Muscle layer of duodenum (tissue), 2 donors: ENCODE measurements at regions not wholly inside any gene's neighbourhood (a gene's known extent, or its start where the extent isn't known, plus 50 kb on each side); places are given as distances from the start of the nearest gene placed in this dataset.

Source experiments
- H3K27ac ChIP-seq: one replicate; pipeline ENCODE4 v1.7.0; 2013; ENCODE audit warnings: mild to moderate bottlenecking, low read length
- H3K27me3 ChIP-seq: one replicate; pipeline ENCODE4 v1.7.0; 2013; ENCODE audit warnings: low read depth, mild to moderate bottlenecking, control low read depth, low read length
- H3K36me3 ChIP-seq, 2 donors: one replicate each; pipeline ENCODE4 v1.7.0; 2013; ENCODE audit warnings: low read length in 2 of 2, control low read depth in 1 of 2, mild to moderate bottlenecking in 1 of 2; ENCODE audit not compliant: insufficient read depth in 2 of 2, control insufficient read depth in 1 of 2
- H3K4me1 ChIP-seq, 2 donors: one replicate each; pipeline ENCODE4 v1.7.0; 2013; ENCODE audit warnings: low read length in 2 of 2, mild to moderate bottlenecking in 2 of 2, control low read depth in 1 of 2, moderate library complexity in 1 of 2; ENCODE audit not compliant: insufficient read depth in 2 of 2, control insufficient read depth in 1 of 2
- H3K4me3 ChIP-seq, 2 donors: one replicate each; pipeline ENCODE4 v1.7.0; 2013; ENCODE audit warnings: low read length in 2 of 2, low read depth in 1 of 2, mild to moderate bottlenecking in 1 of 2
- H3K9me3 ChIP-seq, 2 donors: one replicate each; pipeline ENCODE4 v1.7.0; 2013; ENCODE audit warnings: low read length in 2 of 2, control low read depth in 1 of 2, mild to moderate bottlenecking in 1 of 2; ENCODE audit not compliant: control insufficient read depth in 1 of 2
- donor health status: healthy.

DNA sequence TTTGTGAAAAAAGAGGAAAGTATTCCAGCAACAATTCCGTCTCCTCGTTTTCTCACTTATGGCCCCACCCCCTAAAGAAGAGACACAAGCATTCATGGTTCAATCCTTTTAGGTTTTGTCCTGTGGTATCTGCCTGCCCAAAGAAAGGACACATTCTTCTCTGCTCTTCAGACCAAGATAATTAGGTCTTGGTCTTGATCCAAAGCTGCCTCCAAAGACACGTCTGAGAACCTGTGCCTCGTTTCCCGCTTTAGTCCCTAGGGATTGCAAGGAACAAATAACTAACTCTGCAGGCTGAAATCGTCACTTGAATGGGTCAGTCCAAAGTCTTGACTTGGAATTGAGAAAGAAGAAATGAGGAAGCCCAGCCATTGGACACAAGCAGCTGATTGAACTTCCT, 202.7 kb upstream of the FAR2 start:
- Histone ChIP-seq H3K9me3 (no peaks in the 10 kb centered on the region), H3K27ac (no peak overlapping the region), H3K4me3 (no peak overlapping the region), H3K27me3 (no peaks in the 10 kb centered on the region), H3K36me3 (no peaks in the 10 kb centered on the region), H3K4me1 (no peaks in the 10 kb centered on the region)

DNA sequence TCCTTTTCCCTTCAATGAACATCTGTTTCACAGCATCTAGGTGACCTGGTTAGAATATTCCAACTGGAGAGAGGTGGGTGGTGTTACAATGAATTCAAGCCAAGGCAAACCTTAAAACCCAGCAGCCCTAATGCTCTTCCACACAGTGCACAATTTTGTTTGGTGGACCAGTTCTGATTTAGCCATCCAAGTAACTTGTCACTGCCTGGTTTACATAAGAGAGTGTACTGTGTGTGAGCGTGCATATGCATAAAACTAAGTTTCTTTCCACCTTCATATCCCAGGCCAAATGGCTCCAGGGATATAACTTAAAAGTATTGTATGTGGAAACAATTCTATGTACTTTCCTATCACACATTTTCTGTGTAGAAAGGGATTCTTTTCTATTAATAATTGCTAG, 200.4 kb upstream of the FAR2 start:
- Histone ChIP-seq H3K9me3 (no peaks in the 10 kb centered on the region), H3K4me3 (no peak overlapping the region), H3K36me3 (no peaks in the 10 kb centered on the region), H3K4me1 (no peaks in the 10 kb centered on the region), H3K27me3 (no peaks in the 10 kb centered on the region), H3K27ac (no peak overlapping the region)

DNA sequence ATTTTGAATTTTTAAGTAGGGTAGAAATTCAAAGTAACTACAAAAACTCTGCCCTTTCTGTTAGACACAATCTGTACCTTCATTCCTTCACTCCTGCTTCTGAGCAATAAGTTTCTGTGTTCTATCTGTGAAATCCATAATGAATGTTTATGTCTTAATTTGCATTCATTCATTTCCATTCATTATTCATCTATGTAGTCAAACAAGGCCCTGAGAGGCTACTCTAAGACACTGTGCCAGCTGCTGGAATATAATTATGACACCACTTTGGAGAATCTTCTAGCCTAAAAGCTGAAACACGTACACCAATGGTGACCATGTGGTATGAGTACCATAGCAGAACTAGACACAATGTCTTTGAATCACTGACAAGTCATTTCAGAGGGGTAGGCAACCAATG, 199.9 kb upstream of the FAR2 start:
- Histone ChIP-seq H3K4me1 (no peaks in the 10 kb centered on the region), H3K27ac (no peak overlapping the region), H3K9me3 (no peaks in the 10 kb centered on the region), H3K36me3 (no peaks in the 10 kb centered on the region), H3K27me3 (no peaks in the 10 kb centered on the region), H3K4me3 (no peak overlapping the region)

- Histone ChIP-seq H3K27ac (no peak overlapping the region), H3K27me3 (no peaks in the 10 kb centered on the region), H3K36me3 (no peaks in the 10 kb centered on the region), H3K4me1 (no peaks in the 10 kb centered on the region), H3K4me3 (no peak overlapping the region), H3K9me3 (no peaks in the 10 kb centered on the region)
These were observed 199.0 kb upstream of the FAR2 start for GRCh38 chr12:28950049-28950448.

- Histone ChIP-seq H3K4me1 (no peaks in the 10 kb centered on the region), H3K4me3 (no peak overlapping the region), H3K27ac (no peak overlapping the region), H3K36me3 (no peaks in the 10 kb centered on the region), H3K27me3 (no peaks in the 10 kb centered on the region), H3K9me3 (no peaks in the 10 kb centered on the region)
These were observed 197.1 kb upstream of the FAR2 start for GRCh38 chr12:28951935-28952334.

- Histone ChIP-seq H3K27me3 (no peaks in the 10 kb centered on the region), H3K4me3 (no peak overlapping the region), H3K9me3 (no peaks in the 10 kb centered on the region), H3K27ac (no peak overlapping the region), H3K4me1 (no peaks in the 10 kb centered on the region), H3K36me3 (no peaks in the 10 kb centered on the region)
These were observed 194.7 kb upstream of the FAR2 start for GRCh38 chr12:28954333-28954732.

- H3K27ac ChIP-seq: no peak overlapping the region
- H3K4me3 ChIP-seq: no peak overlapping the region
- H3K27me3 ChIP-seq: no peaks in the 10 kb centered on the region
- no peaks in the 10 kb centered on the region for H3K9me3 ChIP-seq
- H3K4me1 ChIP-seq: no peaks in the 10 kb centered on the region
- H3K36me3 ChIP-seq: no peaks in the 10 kb centered on the region
These were observed 193.6 kb upstream of the FAR2 start for GRCh38 chr12:28955491-28955890.

- no peaks in the 10 kb centered on the region for H3K36me3 ChIP-seq
- no peaks in the 10 kb centered on the region for H3K4me1 ChIP-seq
- H3K9me3 ChIP-seq: no peaks in the 10 kb centered on the region
- H3K27ac ChIP-seq: no peak overlapping the region
- H3K4me3 ChIP-seq: no peak overlapping the region
- no peaks in the 10 kb centered on the region for H3K27me3 ChIP-seq
These were observed 193.1 kb upstream of the FAR2 start for GRCh38 chr12:28955931-28956330.

DNA sequence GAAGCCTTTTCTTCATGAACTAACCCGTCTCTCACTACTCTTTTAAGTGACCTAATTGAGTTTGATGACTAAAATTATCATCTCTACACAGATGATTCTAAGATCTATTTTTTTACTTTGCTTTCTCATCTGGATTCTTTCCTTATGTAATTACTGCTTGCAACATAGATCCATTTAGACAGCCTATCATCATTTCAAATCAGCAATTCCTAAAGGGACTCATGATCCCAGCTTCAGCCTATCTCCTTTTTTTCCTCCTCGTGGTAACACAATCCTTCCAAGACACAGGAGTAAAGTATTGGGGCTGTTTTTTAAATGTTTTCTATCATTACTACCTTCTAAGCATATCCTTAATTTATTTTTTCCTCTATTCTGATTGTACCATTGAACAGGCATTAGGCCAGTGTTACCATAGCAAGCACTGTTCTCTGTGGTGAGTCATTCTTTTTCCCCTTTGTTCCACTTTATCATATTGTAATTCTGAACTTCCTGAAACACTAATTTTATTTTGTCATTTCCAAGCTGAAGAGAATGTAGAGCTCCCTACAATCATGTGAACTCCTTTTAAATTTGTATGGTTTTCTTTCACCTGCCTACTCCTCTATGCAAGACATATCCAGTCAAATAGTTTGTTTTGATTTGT, 190.4 kb upstream of the FAR2 start:
- no peak overlapping the region for H3K4me3 ChIP-seq
- no peaks in the 10 kb centered on the region for H3K4me1 ChIP-seq
- H3K9me3 ChIP-seq: no peaks in the 10 kb centered on the region
- H3K27ac ChIP-seq: no peak overlapping the region
- H3K36me3 ChIP-seq: no peaks in the 10 kb centered on the region
- H3K27me3 ChIP-seq: no peaks in the 10 kb centered on the region

DNA sequence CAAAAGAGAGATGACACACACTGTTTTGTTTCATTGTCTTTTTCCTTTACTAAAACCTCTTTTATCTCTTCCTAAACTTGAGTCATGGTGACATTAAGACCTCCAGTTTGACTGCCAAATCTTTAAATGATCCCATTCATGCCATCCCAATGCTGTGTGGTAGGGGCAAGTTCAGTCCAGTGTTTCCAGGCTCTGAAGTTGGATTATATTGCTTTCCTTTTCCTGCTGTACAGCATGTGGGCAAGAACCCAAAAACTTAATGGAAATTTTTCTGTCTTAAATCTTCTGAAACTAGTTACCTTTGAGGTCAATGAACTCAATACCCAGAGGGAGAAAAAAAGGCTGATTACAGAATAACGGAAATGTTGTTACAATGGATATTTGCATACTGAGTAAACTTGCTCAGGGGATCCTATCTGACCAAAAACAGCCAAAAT, 187.1 kb upstream of the FAR2 start:
- Histone ChIP-seq H3K4me1 (peaks cover 3 to 8% of the 10 kb centered on the region in 2 donors), H3K27ac (no peak overlapping the region), H3K36me3 (no peaks in the 10 kb centered on the region), H3K9me3 (no peaks in the 10 kb centered on the region), H3K27me3 (no peaks in the 10 kb centered on the region), H3K4me3 (no peak overlapping the region)

GRCh38 chr12:28963554-28963953, 185.5 kb upstream of the FAR2 start:
- H3K4me3 ChIP-seq: no peak overlapping the region

GRCh38 chr12:28966046-28966780, 182.9 kb upstream of the FAR2 start:
- peaks cover 3 to 8% of the 10 kb centered on the region in 2 donors for H3K4me1 ChIP-seq
- H3K4me3 ChIP-seq: no peak overlapping the region
- H3K27ac ChIP-seq: no peak overlapping the region
- H3K27me3 ChIP-seq: no peaks in the 10 kb centered on the region
- H3K36me3 ChIP-seq: no peaks in the 10 kb centered on the region
- H3K9me3 ChIP-seq: no peaks in the 10 kb centered on the region

More at GRCh38 chr12:28963554-28963953, 185.5 kb upstream of the FAR2 start:
- H3K4me1 ChIP-seq: peaks cover 3 to 8% of the 10 kb centered on the region in 2 donors
- no peaks in the 10 kb centered on the region for H3K9me3 ChIP-seq
- no peak overlapping the region for H3K27ac ChIP-seq
- H3K36me3 ChIP-seq: no peaks in the 10 kb centered on the region
- H3K27me3 ChIP-seq: no peaks in the 10 kb centered on the region
